ENCODE measurements at regions not wholly inside any gene's neighbourhood (a gene's known extent, or its start where the extent isn't known, plus 50 kb on each side); places are given as distances from the start of the nearest gene placed in this dataset.
A peak's percentile ranks its signal among the peaks of the same experiment; 100 is the strongest.

GRCh38 chr1:29673228-29673500 lies 436.8 kb downstream of the PTPRU start:
- no peaks in the 10 kb centered on the region for H3K9me3 ChIP-seq (ENCODE audit: severe bottlenecking)
- DNase-seq = no peak
- H3K36me3 ChIP-seq = no peaks in the 10 kb centered on the region
- no peak overlapping the region for H3K4me3 ChIP-seq (ENCODE audit: low read depth, low read length)
- H3K27me3 ChIP-seq (ENCODE audit: insufficient read depth, low read depth, severe bottlenecking) = no peaks in the 10 kb centered on the region
- no peak for TF ChIP-seq CTCF (IDR thresholded peaks at IDR 0.05; ENCODE audit: low read depth, low read length)
- H3K27ac ChIP-seq = peak overlapping the region; percentile 52

- no peaks in the 10 kb centered on the region for H3K36me3 ChIP-seq
- H3K9me3 ChIP-seq (ENCODE audit: severe bottlenecking) = no peaks in the 10 kb centered on the region
- H3K27me3 ChIP-seq (ENCODE audit: insufficient read depth, low read depth, severe bottlenecking) = no peaks in the 10 kb centered on the region
- no peak for TF ChIP-seq CTCF (IDR thresholded peaks at IDR 0.05; ENCODE audit: low read depth, low read length)
- DNase-seq = no peak
- H3K4me3 ChIP-seq (ENCODE audit: low read depth, low read length) = no peak overlapping the region
- H3K27ac ChIP-seq = peak overlapping the region; percentile 52
Observed at GRCh38 chr1:29672416-29673227, 436.3 kb downstream of the PTPRU start.

GRCh38 chr1:29671446-29672356 lies 435.4 kb downstream of the PTPRU start:
- H3K9me3 ChIP-seq (ENCODE audit: severe bottlenecking) = no peaks in the 10 kb centered on the region
- DNase-seq = no peak
- no peak overlapping the region; the same call in 1 of the 2 replicates for H3K27ac ChIP-seq
- H3K4me3 ChIP-seq (ENCODE audit: low read depth, low read length) = no peak overlapping the region
- no peaks in the 10 kb centered on the region for H3K27me3 ChIP-seq (ENCODE audit: insufficient read depth, low read depth, severe bottlenecking)
- TF ChIP-seq CTCF (IDR thresholded peaks at IDR 0.05; ENCODE audit: low read depth, low read length) = no peak
- no peaks in the 10 kb centered on the region for H3K36me3 ChIP-seq

GRCh38 chr1:29670752-29671151 lies 434.4 kb downstream of the PTPRU start:
- H3K27me3 ChIP-seq (ENCODE audit: insufficient read depth, low read depth, severe bottlenecking) = no peaks in the 10 kb centered on the region
- TF ChIP-seq CTCF (IDR thresholded peaks at IDR 0.05; ENCODE audit: low read depth, low read length) = no peak
- H3K4me3 ChIP-seq (ENCODE audit: low read depth, low read length) = no peak overlapping the region

DNA sequence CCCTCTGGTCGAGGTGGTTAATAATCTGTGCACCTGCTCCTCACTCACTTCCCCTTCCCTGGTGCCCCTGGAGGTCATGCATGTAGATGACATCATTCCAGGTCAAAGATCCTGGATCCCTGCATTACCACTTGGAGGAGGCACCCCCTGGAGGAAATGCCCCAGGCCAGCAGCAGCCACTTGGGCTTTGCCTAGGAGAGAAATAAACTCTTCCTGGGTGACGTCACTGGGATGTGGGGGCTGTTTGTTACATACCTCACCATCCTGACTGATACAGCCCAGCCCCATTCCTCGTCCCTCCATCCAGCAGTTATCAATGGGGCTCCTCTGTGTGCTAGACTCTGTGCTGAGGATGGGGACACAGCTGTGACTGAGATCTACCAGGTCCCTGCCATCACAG lies 433.6 kb downstream of the PTPRU start:
- H3K36me3 ChIP-seq = no peaks in the 10 kb centered on the region
- no peaks in the 10 kb centered on the region for H3K27me3 ChIP-seq (ENCODE audit: insufficient read depth, low read depth, severe bottlenecking)
- H3K4me3 ChIP-seq (ENCODE audit: low read depth, low read length) = no peak overlapping the region
- H3K27ac ChIP-seq = no peak overlapping the region
- no peak for TF ChIP-seq CTCF (IDR thresholded peaks at IDR 0.05; ENCODE audit: low read depth, low read length)
- H3K9me3 ChIP-seq (ENCODE audit: severe bottlenecking) = no peaks in the 10 kb centered on the region
- DNase-seq = no peak

More at GRCh38 chr1:29670752-29671151, 434.4 kb downstream of the PTPRU start:
- H3K27ac ChIP-seq = no peak overlapping the region
- no peak for DNase-seq
- H3K9me3 ChIP-seq (ENCODE audit: severe bottlenecking) = no peaks in the 10 kb centered on the region
- no peaks in the 10 kb centered on the region for H3K36me3 ChIP-seq
